ENCODE measurements at regions not wholly inside any gene's neighbourhood (a gene's known extent, or its start where the extent isn't known, plus 50 kb on each side); places are given as distances from the start of the nearest gene placed in this dataset.
"Not testable (repeated sequence)": the region's sequence is repeated elsewhere in the genome, so short reads cannot be mapped to it uniquely, and the experiment has no call there.

GRCh38 chr7:13107291-13107690 is 419.9 kb downstream of the ARL4A start:
- DNase-seq = no peak

GRCh38 chr7:13108061-13108460 is 420.6 kb downstream of the ARL4A start:
- DNase-seq = no peak

- DNase-seq = no peak
These were observed 421.8 kb downstream of the ARL4A start for GRCh38 chr7:13109201-13109600.

- DNase-seq = no peak
These were observed 422.7 kb downstream of the ARL4A start for GRCh38 chr7:13110107-13110506.

GRCh38 chr7:13111230-13111629 is 423.8 kb downstream of the ARL4A start:
- no peak for DNase-seq

GRCh38 chr7:13114240-13114639 is 426.8 kb downstream of the ARL4A start:
- DNase-seq = not testable (repeated sequence)

GRCh38 chr7:13115157-13115772 is 427.8 kb downstream of the ARL4A start:
- DNase-seq = no peak

- DNase-seq = no peak
These were observed 428.4 kb downstream of the ARL4A start for GRCh38 chr7:13115855-13116254.

GRCh38 chr7:13117103-13117502 is 429.7 kb downstream of the ARL4A start:
- DNase-seq = no peak

GRCh38 chr7:13117592-13117991 is 430.2 kb downstream of the ARL4A start:
- DNase-seq = no peak

- not testable (repeated sequence) for DNase-seq
These were observed 437.2 kb downstream of the ARL4A start for GRCh38 chr7:13124629-13125028.

GRCh38 chr7:13126347-13126746 is 438.9 kb downstream of the ARL4A start:
- DNase-seq = no peak

- no peak for DNase-seq
These were observed 442.9 kb downstream of the ARL4A start for GRCh38 chr7:13130321-13130720.

GRCh38 chr7:13130906-13131305 is 443.5 kb downstream of the ARL4A start:
- DNase-seq = not testable (repeated sequence)

GRCh38 chr7:13132314-13132713 is 444.9 kb downstream of the ARL4A start:
- DNase-seq = no peak

GRCh38 chr7:13136345-13136744 is 448.9 kb downstream of the ARL4A start:
- DNase-seq = not testable (repeated sequence)

- no peak for DNase-seq
These were observed 452.0 kb downstream of the ARL4A start for GRCh38 chr7:13139436-13139835.

GRCh38 chr7:13144673-13145072 is 457.2 kb downstream of the ARL4A start:
- no peak for DNase-seq

GRCh38 chr7:13148548-13148947 is 461.1 kb downstream of the ARL4A start:
- DNase-seq = no peak

- DNase-seq = no peak
These were observed 464.5 kb downstream of the ARL4A start for GRCh38 chr7:13151978-13152377.

GRCh38 chr7:13152755-13153154 is 465.3 kb downstream of the ARL4A start:
- no peak for DNase-seq

GRCh38 chr7:13153266-13153665 is 465.8 kb downstream of the ARL4A start:
- no peak for DNase-seq

GRCh38 chr7:13153742-13154141 is 466.3 kb downstream of the ARL4A start:
- DNase-seq = no peak

- DNase-seq = no peak
These were observed 467.8 kb downstream of the ARL4A start for GRCh38 chr7:13155188-13155587.

GRCh38 chr7:13159003-13159402 is 471.6 kb downstream of the ARL4A start:
- no peak for DNase-seq

Measured in NCI-H510A (cell line).